NCI-H510A treated with DMSO at 0.1 percent for 48 hours (cell line): ENCODE measurements at regions not wholly inside any gene's neighbourhood (a gene's known extent, or its start where the extent isn't known, plus 50 kb on each side); places are given as distances from the start of the nearest gene placed in this dataset.
A peak's percentile ranks its signal among the peaks of the same experiment; 100 is the strongest.

ENCODE experiments used
- DNase-seq: peaks from one replicate; lab custom pipeline; 2025; lab: John Stamatoyannopoulos, UW

GRCh38 chr1:239263801-239264200 is 122.6 kb upstream of the CHRM3 start:
- DNase-seq = no peak

DNA sequence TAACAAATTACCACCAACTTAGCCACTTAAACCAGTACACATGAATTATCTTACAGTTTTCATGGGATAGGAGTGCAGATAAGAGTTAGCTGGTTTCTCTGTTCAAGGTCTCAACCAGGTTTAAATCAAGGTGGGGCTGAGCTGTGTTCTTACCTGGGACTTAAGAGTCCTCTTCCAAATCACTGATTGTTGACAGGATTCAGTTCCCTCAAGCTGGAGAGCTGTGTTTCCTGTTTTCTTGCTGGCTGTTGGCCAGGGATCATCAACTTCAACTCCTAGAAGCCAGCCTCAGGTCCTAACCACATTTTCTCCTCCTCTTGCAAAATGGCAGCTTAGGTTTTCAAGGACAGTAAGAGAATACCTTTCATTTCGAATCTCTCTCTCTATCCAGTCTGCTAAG is 123.8 kb upstream of the CHRM3 start:
- DNase-seq = peak; percentile 15

DNA sequence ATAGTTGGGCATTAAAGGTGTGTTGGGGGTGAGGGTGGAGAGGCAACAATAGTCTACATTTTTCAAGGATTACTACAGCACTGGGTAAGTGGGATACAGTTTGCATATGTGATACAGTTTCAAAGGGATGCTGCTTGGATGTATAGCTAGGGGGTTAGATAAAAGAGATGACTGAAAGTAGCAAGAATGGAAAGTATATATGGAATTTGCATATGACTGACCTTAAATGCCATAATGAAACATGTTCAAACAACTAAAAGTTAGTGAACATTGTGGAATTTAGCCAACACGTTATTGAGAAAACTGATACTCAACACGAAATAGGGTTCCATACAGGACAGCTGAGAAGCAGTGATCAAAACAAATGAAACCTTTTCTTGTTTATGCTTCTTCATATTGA is 124.8 kb upstream of the CHRM3 start:
- DNase-seq = no peak

DNA sequence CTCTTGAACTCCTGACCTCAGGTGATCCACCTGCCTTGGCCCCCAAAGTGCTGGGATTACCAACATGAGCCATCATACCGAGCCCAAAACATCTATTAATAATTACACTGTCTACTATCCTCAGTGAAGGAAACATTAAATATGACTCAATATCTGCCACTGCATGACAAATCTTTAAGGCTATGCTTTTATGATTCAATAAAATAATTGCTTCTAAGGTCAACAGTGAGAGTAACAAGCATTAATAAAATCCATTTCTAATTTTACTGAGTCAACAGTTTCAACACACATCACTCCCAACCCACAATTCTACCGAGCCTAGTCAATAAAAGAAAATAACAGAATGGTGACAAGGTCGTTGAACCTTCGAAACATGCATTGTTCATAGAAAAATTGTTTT is 125.5 kb upstream of the CHRM3 start:
- DNase-seq = no peak

- no peak for DNase-seq
Measured at GRCh38 chr1:239255628-239256160, 130.7 kb upstream of the CHRM3 start.

- DNase-seq = no peak
Measured at GRCh38 chr1:239254999-239255398, 131.4 kb upstream of the CHRM3 start.

GRCh38 chr1:239253032-239253431 is 133.3 kb upstream of the CHRM3 start:
- DNase-seq = no peak

- DNase-seq = no peak
Measured at GRCh38 chr1:239250353-239251035, 135.9 kb upstream of the CHRM3 start.

- no peak for DNase-seq
Measured at GRCh38 chr1:239247285-239247684, 139.1 kb upstream of the CHRM3 start.

DNA sequence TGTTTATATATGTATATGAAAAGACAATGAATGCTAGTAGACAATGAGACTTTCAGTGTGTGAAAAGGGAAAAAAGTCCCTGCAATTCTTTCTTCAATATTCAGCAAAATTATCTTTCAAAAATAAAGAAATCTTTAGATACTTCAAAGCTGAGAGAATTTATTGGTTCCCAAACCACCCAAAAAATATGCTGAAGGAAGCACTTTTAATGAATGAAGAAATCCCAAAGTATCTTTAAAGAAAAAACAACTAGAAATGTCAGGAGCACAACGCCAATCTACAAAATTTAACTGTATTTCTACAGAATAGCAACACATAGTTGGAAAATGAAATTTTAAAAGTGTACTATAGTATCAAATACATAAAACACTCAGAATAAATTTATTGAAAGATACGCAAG is 142.3 kb upstream of the CHRM3 start:
- DNase-seq = no peak

- DNase-seq = no peak
Measured at GRCh38 chr1:239243006-239243405, 143.4 kb upstream of the CHRM3 start.

- no peak for DNase-seq
Measured at GRCh38 chr1:239242404-239242803, 144.0 kb upstream of the CHRM3 start.

DNA sequence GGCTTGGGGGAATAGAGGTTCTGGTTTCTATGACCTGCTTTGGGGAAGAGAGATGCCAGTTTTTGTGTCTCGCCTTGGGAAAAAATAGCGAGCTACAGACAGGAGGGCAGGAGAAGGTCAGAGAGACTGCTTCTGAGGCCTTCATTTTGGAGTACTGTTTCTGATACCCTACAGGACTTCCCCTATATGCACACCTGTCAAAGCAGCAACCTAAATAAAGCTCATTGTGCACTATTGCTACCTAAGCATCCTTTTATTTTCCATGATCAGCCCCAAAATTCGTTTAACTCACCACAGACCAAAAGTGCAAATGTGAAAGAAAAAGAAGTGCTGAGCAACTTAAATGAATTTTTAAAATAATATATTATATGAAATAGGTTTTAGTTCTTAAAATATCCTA is 145.6 kb upstream of the CHRM3 start:
- DNase-seq = no peak

- no peak for DNase-seq
Measured at GRCh38 chr1:239239529-239239928, 146.8 kb upstream of the CHRM3 start.

- DNase-seq = no peak
Measured at GRCh38 chr1:239237912-239238311, 148.5 kb upstream of the CHRM3 start.

DNA sequence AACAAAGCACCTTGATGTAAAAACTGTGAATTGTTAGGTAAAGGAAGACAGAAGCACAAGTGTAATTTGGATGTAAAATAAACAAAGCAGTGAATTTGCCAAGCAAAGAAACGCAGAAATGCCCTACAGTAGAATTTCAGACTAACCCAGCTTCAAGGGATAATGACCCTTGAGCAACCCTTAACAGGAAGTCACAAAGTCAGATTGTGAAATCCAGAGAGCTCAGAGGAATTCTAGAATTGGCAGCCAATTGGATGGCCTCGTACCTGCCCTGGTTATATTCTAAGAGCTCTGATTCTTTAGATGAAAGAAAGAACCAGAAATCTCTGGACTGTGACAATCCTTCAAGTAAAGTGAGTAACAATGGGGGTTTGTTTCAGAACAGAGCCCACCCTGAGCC is 152.7 kb upstream of the CHRM3 start:
- DNase-seq = no peak

GRCh38 chr1:239232921-239233320 is 153.4 kb upstream of the CHRM3 start:
- DNase-seq = no peak

DNA sequence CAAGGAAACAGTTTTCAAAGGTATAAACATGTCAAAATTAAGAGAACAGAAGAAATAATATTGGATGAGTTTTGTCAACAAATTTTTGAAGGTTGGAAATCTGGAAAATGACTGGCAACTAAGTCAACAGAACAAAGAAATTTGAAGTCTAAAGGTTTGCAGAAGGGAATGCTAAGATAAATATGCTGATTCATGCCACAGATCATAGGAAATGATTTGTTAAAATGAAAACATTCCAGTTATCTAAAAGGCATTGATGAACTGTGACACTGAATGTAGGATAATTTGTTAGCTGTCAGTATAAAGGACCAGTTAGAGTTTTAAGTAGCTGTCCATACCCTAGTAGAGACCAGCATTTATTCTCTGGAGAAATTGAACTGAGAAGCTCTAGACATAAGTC is 157.9 kb upstream of the CHRM3 start:
- DNase-seq = no peak

GRCh38 chr1:239225396-239225795 is 161.0 kb upstream of the CHRM3 start:
- no peak for DNase-seq

GRCh38 chr1:239224100-239224499 is 162.3 kb upstream of the CHRM3 start:
- DNase-seq = no peak

GRCh38 chr1:239222999-239223398 is 163.4 kb upstream of the CHRM3 start:
- DNase-seq = no peak

- no peak for DNase-seq
Measured at GRCh38 chr1:239221656-239222055, 164.7 kb upstream of the CHRM3 start.

- DNase-seq = no peak
Measured at GRCh38 chr1:239219679-239220078, 166.7 kb upstream of the CHRM3 start.

DNA sequence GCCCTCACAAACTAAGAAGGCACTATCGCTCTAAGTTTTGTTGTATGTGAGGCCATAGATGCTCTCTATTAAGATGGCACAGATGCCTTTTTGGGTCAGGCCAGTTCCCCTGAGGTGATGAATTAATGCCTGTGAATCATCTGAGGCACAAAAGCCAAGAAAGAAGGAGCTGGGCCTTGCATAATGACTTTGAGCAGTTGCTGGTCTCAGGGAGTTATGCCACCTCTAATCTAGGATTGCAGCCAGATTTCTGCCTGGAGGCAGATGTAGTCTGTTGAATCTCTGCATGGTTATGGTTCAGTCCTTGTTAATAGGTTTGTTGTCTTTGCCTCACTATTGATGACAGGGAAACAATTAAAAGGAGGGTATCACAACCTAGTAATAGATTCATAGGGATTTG is 168.1 kb upstream of the CHRM3 start:
- no peak for DNase-seq
